ENCODE measurements at regions not wholly inside any gene's neighbourhood (a gene's known extent, or its start where the extent isn't known, plus 50 kb on each side); places are given as distances from the start of the nearest gene placed in this dataset.
"Not testable (repeated sequence)": the region's sequence is repeated elsewhere in the genome, so short reads cannot be mapped to it uniquely, and the experiment has no call there.

DNA sequence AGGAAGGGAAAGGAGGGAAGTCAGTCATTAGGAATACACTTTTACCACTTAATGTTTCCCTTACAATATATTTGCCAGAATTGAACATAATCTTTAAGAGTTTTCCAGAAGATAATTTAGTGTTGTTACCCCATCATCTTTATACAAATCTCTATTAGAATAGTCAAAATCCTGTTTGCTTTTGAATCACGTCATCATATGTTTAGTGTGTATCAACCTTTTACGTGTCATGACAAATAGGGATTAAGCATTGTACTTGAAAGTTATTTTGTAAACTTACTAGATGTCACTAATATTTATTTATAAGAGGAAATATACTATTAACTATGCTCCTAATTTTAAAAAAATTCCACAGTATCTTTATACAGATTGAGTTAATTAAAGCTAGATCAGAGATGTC lies 1899.5 kb downstream of the MAT2B start:
- Histone ChIP-seq H3K4me3 (ENCODE audit: insufficient read depth, low read length) (no peak overlapping the region), H4K20me1 (ENCODE audit: insufficient read depth, low read length) (no peaks in the 10 kb centered on the region), H3K9me3 (ENCODE audit: low read depth, low read length) (peaks cover 4% of the 10 kb centered on the region), H3K79me2 (ENCODE audit: insufficient read depth, low read length) (no peaks in the 10 kb centered on the region), H2AFZ (ENCODE audit: low read length) (no peak overlapping the region), H3K36me3 (ENCODE audit: insufficient read depth, low read length) (no peaks in the 10 kb centered on the region), H3K27ac (ENCODE audit: low read depth, low read length) (no peak overlapping the region), H3K4me2 (ENCODE audit: insufficient read depth, low read length) (no peak overlapping the region), H3K27me3 (ENCODE audit: insufficient read depth, low read length) (no peaks in the 10 kb centered on the region), H3K4me1 (ENCODE audit: insufficient read depth, low read length) (no peaks in the 10 kb centered on the region)
- no peak for DNase-seq (ENCODE audit: insufficient read length, low spot score, missing footprints)
- TF ChIP-seq CTCF (IDR thresholded peaks at IDR 0.05; ENCODE audit: extremely low read depth, low read depth, low read length) = no peak

GRCh38 chr5:165405340-165405739 lies 1899.9 kb downstream of the MAT2B start:
- H3K27me3 ChIP-seq (ENCODE audit: insufficient read depth, low read length) = no peaks in the 10 kb centered on the region
- no peaks in the 10 kb centered on the region for H3K36me3 ChIP-seq (ENCODE audit: insufficient read depth, low read length)
- H3K4me1 ChIP-seq (ENCODE audit: insufficient read depth, low read length) = no peaks in the 10 kb centered on the region
- no peak overlapping the region for H2AFZ ChIP-seq (ENCODE audit: low read length)
- H3K4me2 ChIP-seq (ENCODE audit: insufficient read depth, low read length) = no peak overlapping the region
- DNase-seq (ENCODE audit: insufficient read length, low spot score, missing footprints) = no peak
- no peaks in the 10 kb centered on the region for H3K79me2 ChIP-seq (ENCODE audit: insufficient read depth, low read length)
- no peak for TF ChIP-seq CTCF (IDR thresholded peaks at IDR 0.05; ENCODE audit: extremely low read depth, low read depth, low read length)
- H3K4me3 ChIP-seq (ENCODE audit: insufficient read depth, low read length) = no peak overlapping the region
- no peaks in the 10 kb centered on the region for H4K20me1 ChIP-seq (ENCODE audit: insufficient read depth, low read length)
- H3K9me3 ChIP-seq (ENCODE audit: low read depth, low read length) = peaks cover 4% of the 10 kb centered on the region
- no peak overlapping the region for H3K27ac ChIP-seq (ENCODE audit: low read depth, low read length)

- Histone ChIP-seq H3K4me2 (ENCODE audit: insufficient read depth, low read length) (no peak overlapping the region), H3K27me3 (ENCODE audit: insufficient read depth, low read length) (no peaks in the 10 kb centered on the region), H3K79me2 (ENCODE audit: insufficient read depth, low read length) (no peaks in the 10 kb centered on the region), H4K20me1 (ENCODE audit: insufficient read depth, low read length) (no peaks in the 10 kb centered on the region), H3K36me3 (ENCODE audit: insufficient read depth, low read length) (no peaks in the 10 kb centered on the region), H3K27ac (ENCODE audit: low read depth, low read length) (no peak overlapping the region), H3K4me3 (ENCODE audit: insufficient read depth, low read length) (no peak overlapping the region), H3K4me1 (ENCODE audit: insufficient read depth, low read length) (no peaks in the 10 kb centered on the region), H2AFZ (ENCODE audit: low read length) (no peak overlapping the region), H3K9me3 (ENCODE audit: low read depth, low read length) (peaks cover 3% of the 10 kb centered on the region)
- no peak for DNase-seq (ENCODE audit: insufficient read length, low spot score, missing footprints)
- no peak for TF ChIP-seq CTCF (IDR thresholded peaks at IDR 0.05; ENCODE audit: extremely low read depth, low read depth, low read length)
Measured at GRCh38 chr5:165407352-165407751, 1901.9 kb downstream of the MAT2B start.

DNA sequence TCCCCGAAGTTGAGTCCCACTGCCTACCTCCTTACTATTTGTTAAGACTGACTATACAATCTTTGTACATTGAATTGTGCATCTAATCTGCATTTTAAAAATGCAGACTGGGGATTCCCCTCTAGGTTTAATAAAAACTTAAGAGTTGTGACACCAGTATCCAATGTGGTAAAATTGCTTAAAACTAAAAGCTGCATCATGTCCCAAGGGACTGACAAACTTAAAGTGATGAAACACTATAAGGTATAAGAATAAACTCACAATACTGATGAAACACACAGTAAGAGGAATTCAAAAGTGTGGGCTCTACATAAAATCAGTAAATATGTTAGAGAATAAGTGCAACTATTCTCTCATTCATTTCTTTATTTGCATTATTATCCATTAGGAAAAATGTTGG lies 1905.1 kb downstream of the MAT2B start:
- Histone ChIP-seq H3K27me3 (ENCODE audit: insufficient read depth, low read length) (no peaks in the 10 kb centered on the region), H2AFZ (ENCODE audit: low read length) (no peak overlapping the region), H4K20me1 (ENCODE audit: insufficient read depth, low read length) (no peaks in the 10 kb centered on the region), H3K4me2 (ENCODE audit: insufficient read depth, low read length) (no peak overlapping the region), H3K9me3 (ENCODE audit: low read depth, low read length) (peaks cover 3% of the 10 kb centered on the region), H3K36me3 (ENCODE audit: insufficient read depth, low read length) (no peaks in the 10 kb centered on the region), H3K27ac (ENCODE audit: low read depth, low read length) (no peak overlapping the region), H3K4me3 (ENCODE audit: insufficient read depth, low read length) (no peak overlapping the region), H3K4me1 (ENCODE audit: insufficient read depth, low read length) (no peaks in the 10 kb centered on the region), H3K79me2 (ENCODE audit: insufficient read depth, low read length) (no peaks in the 10 kb centered on the region)
- no peak for TF ChIP-seq CTCF (IDR thresholded peaks at IDR 0.05; ENCODE audit: extremely low read depth, low read depth, low read length)
- DNase-seq (ENCODE audit: insufficient read length, low spot score, missing footprints) = no peak

- H3K4me1 ChIP-seq (ENCODE audit: insufficient read depth, low read length); H3K36me3 ChIP-seq (ENCODE audit: insufficient read depth, low read length); H4K20me1 ChIP-seq (ENCODE audit: insufficient read depth, low read length); H3K4me3 ChIP-seq (ENCODE audit: insufficient read depth, low read length); H3K4me2 ChIP-seq (ENCODE audit: insufficient read depth, low read length); H3K27me3 ChIP-seq (ENCODE audit: insufficient read depth, low read length); H3K79me2 ChIP-seq (ENCODE audit: insufficient read depth, low read length); H3K27ac ChIP-seq (ENCODE audit: low read depth, low read length); H3K9me3 ChIP-seq (ENCODE audit: low read depth, low read length); DNase-seq (ENCODE audit: insufficient read length, low spot score, missing footprints); H2AFZ ChIP-seq (ENCODE audit: low read length): not testable (repeated sequence)
Measured at GRCh38 chr5:165411532-165411931, 1906.1 kb downstream of the MAT2B start.
